ENCODE measurements at regions not wholly inside any gene's neighbourhood (a gene's known extent, or its start where the extent isn't known, plus 50 kb on each side); places are given as distances from the start of the nearest gene placed in this dataset.
A peak's percentile ranks its signal among the peaks of the same experiment; 100 is the strongest.
"Not testable (repeated sequence)": the region's sequence is repeated elsewhere in the genome, so short reads cannot be mapped to it uniquely, and the experiment has no call there.

DNA sequence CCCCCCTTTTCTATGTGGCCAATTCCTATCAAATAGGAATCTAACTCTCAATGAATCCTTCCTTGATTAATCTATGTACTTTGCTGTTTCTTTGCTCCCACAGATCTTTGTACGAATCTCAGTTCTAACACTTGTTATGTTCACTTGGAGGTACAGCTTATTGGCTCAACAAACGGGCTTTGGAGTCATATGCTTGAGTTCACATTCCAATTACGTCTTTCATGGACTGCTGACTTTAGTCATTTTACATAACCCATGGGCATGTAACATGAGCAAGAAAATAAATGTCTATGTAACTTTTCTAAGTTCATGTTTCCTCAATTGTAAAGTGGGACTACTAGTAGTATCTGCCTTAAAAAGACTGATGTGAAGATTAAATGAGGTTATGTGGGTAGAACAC, 123.2 kb upstream of the TBC1D5 start:
- no peak for DNase-seq

DNA sequence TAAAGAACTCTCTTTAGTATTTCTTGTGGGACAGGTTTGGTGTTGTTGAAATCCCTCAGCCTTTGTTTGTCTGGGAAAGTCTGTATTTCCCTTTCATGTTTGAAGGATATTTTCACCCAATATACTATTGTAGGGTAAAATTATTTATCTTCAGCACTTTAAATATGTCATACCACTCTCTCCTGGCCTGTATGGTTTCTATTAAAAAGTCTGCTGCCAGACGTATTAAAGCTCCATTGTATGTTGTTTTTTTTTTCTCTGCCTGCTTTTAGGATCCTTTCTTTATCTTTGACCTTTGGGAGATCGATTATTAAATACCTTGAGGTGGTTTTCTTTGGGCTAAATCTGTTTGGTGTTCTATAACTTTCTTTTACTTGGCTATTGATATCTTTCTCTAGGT, 119.0 kb upstream of the TBC1D5 start:
- DNase-seq, result no peak

DNA sequence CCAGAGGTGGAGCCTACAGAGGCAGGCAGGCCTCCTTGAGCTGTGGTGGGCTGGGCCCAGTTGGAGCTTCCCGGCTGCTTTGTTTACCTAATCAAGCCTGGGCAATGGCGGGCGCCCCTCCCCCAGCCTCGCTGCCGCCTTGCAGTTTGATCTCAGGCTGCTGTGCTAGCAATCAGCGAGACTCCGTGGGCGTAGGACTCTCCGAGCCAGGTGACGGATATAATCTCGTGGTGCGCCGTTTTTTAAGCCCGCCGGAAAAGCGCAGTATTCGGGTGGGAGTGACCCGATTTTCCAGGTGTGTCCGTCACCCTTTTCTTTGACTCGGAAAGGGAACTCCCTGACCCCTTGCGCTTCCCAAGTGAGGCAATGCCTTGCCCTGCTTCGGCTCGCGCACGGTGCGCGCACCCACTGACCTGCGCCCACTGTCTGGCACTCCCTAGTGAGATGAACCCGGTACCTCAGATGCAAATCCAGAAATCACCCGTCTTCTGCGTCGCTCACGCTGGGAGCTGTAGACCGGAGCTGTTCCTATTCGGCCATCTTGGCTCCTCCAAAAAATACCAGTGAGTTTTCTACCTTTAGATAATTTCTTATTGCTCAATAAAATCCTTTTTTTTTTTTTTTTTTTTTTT, 118.5 kb upstream of the TBC1D5 start:
- not testable (repeated sequence) for DNase-seq

DNA sequence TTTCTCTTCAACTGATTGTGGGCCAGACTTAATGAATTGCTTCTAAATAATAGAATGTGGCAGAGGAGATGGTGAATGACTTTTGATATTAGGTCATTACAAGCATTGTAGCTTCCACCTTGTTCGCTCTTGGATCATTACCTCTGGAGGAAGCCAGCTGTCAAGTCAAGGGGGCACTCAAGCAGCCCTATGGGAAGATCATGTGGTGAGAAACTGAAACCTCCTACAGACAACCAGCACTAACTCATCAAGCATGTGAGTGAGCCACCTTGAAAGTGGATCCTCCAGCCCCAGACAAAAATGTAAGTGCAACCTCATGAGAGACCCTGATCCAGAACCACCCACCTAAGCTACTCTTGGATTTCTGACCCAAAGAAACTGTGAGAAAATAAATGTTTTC, 109.8 kb upstream of the TBC1D5 start:
- no peak for DNase-seq

- no peak for DNase-seq
Measured at GRCh38 chr3:17850448-17850847, 108.0 kb upstream of the TBC1D5 start.

GRCh38 chr3:17848102-17848501, 105.7 kb upstream of the TBC1D5 start:
- DNase-seq, result no peak

- no peak for DNase-seq
Measured at GRCh38 chr3:17847156-17847555, 104.7 kb upstream of the TBC1D5 start.

- DNase-seq, result no peak
Measured at GRCh38 chr3:17846466-17846865, 104.0 kb upstream of the TBC1D5 start.

DNA sequence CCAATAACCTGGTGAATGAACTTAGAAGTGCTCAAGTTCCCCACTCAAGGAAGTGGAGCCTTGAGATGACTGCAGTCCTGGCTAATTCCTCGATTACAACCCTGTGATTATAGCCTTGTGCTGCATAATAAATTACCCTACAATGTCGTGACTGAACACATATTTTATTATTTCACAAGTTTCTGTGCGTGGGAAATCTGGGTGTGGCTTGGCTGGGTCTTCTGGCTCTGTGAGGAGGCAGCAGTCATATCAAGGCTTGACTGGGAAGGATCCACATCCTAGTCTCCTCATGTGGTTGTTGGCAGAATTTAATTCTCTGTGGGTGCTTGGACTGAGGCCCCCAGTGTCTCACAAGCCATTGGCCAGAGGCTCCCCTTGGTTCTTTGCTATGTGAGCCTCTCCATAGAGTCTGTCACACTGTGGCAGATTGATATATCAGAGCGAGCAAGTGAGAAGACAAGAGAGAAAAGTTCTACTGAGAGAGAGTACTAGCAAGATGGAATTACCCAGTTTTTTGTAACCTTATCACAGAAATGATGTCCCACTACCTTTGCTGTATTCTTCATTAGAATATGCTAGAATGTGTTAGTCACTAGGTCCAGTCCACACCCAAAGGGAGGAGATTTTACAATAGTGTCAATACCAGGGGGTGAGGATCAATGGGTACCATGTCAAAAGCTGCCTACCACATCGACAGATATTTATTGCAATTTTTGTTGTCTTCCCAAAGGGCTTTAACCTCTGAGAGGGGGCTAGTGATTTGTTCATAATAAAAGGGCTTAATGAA, 102.8 kb upstream of the TBC1D5 start:
- DNase-seq, result no peak

DNA sequence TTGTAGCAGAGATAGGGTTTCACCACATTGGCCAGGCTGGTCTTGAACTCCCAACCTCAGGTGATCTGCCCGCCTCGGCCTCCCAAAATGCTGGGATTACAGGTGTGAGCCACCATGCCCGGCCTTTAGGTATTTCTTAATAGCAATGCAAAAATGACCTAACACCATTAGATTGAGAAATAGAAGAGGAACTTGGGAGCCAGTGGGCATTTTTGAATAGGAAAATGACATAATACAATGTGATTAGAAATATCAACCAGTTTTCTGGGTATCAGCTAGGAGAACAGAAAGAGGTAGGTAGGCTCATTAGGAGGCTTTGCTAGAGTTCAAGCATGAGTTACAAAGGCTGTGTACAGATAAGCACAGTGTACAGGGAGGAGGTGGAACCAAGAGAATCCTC, 101.8 kb upstream of the TBC1D5 start:
- no peak for DNase-seq

- peak in 1 of 2 experiments; percentile 31 for DNase-seq
Measured at GRCh38 chr3:17841190-17841828, 98.9 kb upstream of the TBC1D5 start.

GRCh38 chr3:17840651-17841050, 98.2 kb upstream of the TBC1D5 start:
- DNase-seq, result no peak

GRCh38 chr3:17840126-17840525, 97.7 kb upstream of the TBC1D5 start:
- DNase-seq, result no peak

DNA sequence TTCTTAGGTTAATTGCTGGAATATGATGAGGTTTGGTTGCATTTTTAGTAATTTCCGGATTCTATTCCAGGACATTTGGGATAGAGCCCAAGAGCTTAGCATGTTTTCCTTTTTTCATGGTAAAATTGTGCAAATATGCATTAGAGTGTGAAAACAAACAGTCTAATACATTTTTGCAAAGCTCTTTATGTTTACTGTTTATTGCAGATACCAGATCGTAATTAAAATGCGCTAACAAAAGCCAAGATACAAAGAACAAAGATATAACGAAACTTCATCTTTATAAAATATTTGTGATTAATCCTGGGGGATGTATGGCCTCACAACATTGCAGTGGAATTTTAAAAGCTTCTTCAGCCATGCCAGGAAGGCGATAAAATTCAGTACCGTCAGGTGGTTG, 94.5 kb upstream of the TBC1D5 start:
- no peak for DNase-seq

GRCh38 chr3:17836092-17836491, 93.7 kb upstream of the TBC1D5 start:
- no peak for DNase-seq

GRCh38 chr3:17833786-17834559, 91.5 kb upstream of the TBC1D5 start:
- DNase-seq, result no peak

DNA sequence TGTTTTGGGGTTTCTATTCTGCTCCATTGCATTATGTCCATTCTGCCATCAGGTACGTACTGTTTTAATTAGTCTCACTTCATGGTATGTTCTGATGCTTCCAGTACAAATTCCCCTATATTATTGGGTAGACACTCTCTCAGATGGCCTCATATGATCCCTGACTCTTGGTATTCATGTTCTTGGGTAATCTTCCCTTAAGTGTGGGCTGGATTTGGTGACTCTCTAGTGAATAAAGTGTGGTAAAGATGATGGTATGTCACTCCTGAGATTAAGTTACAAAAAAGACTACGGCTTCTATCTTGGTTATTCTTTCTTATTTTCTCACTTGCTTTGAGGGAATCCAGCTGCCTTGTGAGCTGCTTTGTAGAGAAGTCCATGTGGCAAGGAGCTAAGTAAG, 89.6 kb upstream of the TBC1D5 start:
- DNase-seq, result no peak

GRCh38 chr3:17831366-17831765, 88.9 kb upstream of the TBC1D5 start:
- DNase-seq, result no peak

- no peak for DNase-seq
Measured at GRCh38 chr3:17830788-17831187, 88.4 kb upstream of the TBC1D5 start.

- DNase-seq, result no peak
Measured at GRCh38 chr3:17828388-17828787, 86.0 kb upstream of the TBC1D5 start.

- no peak for DNase-seq
Measured at GRCh38 chr3:17825298-17825697, 82.9 kb upstream of the TBC1D5 start.

- no peak for DNase-seq
Measured at GRCh38 chr3:17823816-17824215, 81.4 kb upstream of the TBC1D5 start.

GRCh38 chr3:17823036-17823435, 80.6 kb upstream of the TBC1D5 start:
- no peak for DNase-seq

Data from cerebellar nuclear complex (tissue), 1 donor.